ENCODE measurements at regions not wholly inside any gene's neighbourhood (a gene's known extent, or its start where the extent isn't known, plus 50 kb on each side); places are given as distances from the start of the nearest gene placed in this dataset.

GRCh38 chr10:9688711-9689110 is 1329.0 kb upstream of the CELF2 start:
- no peak for TF ChIP-seq CTCF (IDR thresholded peaks at IDR 0.05)
- TF ChIP-seq EZH2phosphoT487 (IDR thresholded peaks at IDR 0.05): no peak
- TF ChIP-seq EZH2 (IDR thresholded peaks at IDR 0.05): no peak

All from neural progenitor cell (in vitro differentiated cells).